Stimulated activated CD4-positive, alpha-beta T cell treated with anti-CD3 and anti-CD28 coated beads, Interleukin-2, amount 100 ng/mL, for 24 hours (primary cell): ENCODE measurements at regions not wholly inside any gene's neighbourhood (a gene's known extent, or its start where the extent isn't known, plus 50 kb on each side); places are given as distances from the start of the nearest gene placed in this dataset.
A peak's percentile ranks its signal among the peaks of the same experiment; 100 is the strongest.

Experiments used
- DNase-seq, 2 donors: peaks; one replicate each; pipeline ENCODE4 v3.0.0-alpha.2; 2020

GRCh38 chr12:46462641-46463355 lies 90.2 kb upstream of the SLC38A2 start:
- no peak for DNase-seq

GRCh38 chr12:46461907-46462640 lies 89.5 kb upstream of the SLC38A2 start:
- DNase-seq: no peak

GRCh38 chr12:46461459-46461858 lies 88.9 kb upstream of the SLC38A2 start:
- DNase-seq: no peak

GRCh38 chr12:46460682-46461210 lies 88.2 kb upstream of the SLC38A2 start:
- no peak for DNase-seq

- no peak for DNase-seq
Observed at GRCh38 chr12:46459861-46460545, 87.4 kb upstream of the SLC38A2 start.

- DNase-seq: peak in 1 of 2 donors; percentile 22
Observed at GRCh38 chr12:46459111-46459510, 86.5 kb upstream of the SLC38A2 start.

GRCh38 chr12:46458500-46459102 lies 86.0 kb upstream of the SLC38A2 start:
- no peak for DNase-seq

GRCh38 chr12:46457958-46458357 lies 85.4 kb upstream of the SLC38A2 start:
- no peak for DNase-seq

GRCh38 chr12:46456356-46457334 lies 84.1 kb upstream of the SLC38A2 start:
- no peak for DNase-seq

- DNase-seq: no peak
Observed at GRCh38 chr12:46455648-46456352, 83.2 kb upstream of the SLC38A2 start.

- DNase-seq: no peak
Observed at GRCh38 chr12:46454981-46455380, 82.4 kb upstream of the SLC38A2 start.

GRCh38 chr12:46453428-46453827 lies 80.9 kb upstream of the SLC38A2 start:
- DNase-seq: no peak

- no peak for DNase-seq
Observed at GRCh38 chr12:46452776-46453175, 80.2 kb upstream of the SLC38A2 start.

GRCh38 chr12:46452061-46452615 lies 79.6 kb upstream of the SLC38A2 start:
- DNase-seq: no peak

GRCh38 chr12:46451276-46452021 lies 78.9 kb upstream of the SLC38A2 start:
- DNase-seq: no peak

GRCh38 chr12:46450279-46450748 lies 77.7 kb upstream of the SLC38A2 start:
- DNase-seq: peak in 1 of 2 donors; percentile 22

- DNase-seq: no peak
Observed at GRCh38 chr12:46449856-46450255, 77.3 kb upstream of the SLC38A2 start.

- DNase-seq: no peak
Observed at GRCh38 chr12:46449316-46449715, 76.7 kb upstream of the SLC38A2 start.

- DNase-seq: no peak
Observed at GRCh38 chr12:46446645-46447044, 74.1 kb upstream of the SLC38A2 start.
